ENCODE measurements at regions not wholly inside any gene's neighbourhood (a gene's known extent, or its start where the extent isn't known, plus 50 kb on each side); places are given as distances from the start of the nearest gene placed in this dataset.

- TF ChIP-seq TAF15 (IDR thresholded peaks at IDR 0.05; ENCODE audit: low read depth, low read length, poor library complexity, severe bottlenecking) = no peak
- TF ChIP-seq KMT2A (CRISPR knock-in tag; IDR thresholded peaks at IDR 0.05) = no peak
- peak; percentile 99 for TF ChIP-seq CEBPG (CRISPR knock-in tag; IDR thresholded peaks at IDR 0.05)
- TF ChIP-seq ZNF670 (CRISPR knock-in tag; IDR thresholded peaks at IDR 0.05; ENCODE audit: borderline replicate concordance) = peak; percentile 56; the same call in 1 of the 2 replicates
- TF ChIP-seq KDM5A (IDR thresholded peaks at IDR 0.05; ENCODE audit: borderline replicate concordance, low read length) = no peak
- no peak for TF ChIP-seq NFE2L1 (CRISPR knock-in tag; IDR thresholded peaks at IDR 0.05; ENCODE audit: borderline replicate concordance)
- no peak for TF ChIP-seq ZNF572 (CRISPR knock-in tag; IDR thresholded peaks at IDR 0.05)
- peak; percentile 90 for TF ChIP-seq ZMYM2 (CRISPR knock-in tag; IDR thresholded peaks at IDR 0.05)
- peak; percentile 80; the same call in 1 of the 2 replicates for TF ChIP-seq ZNF512B (CRISPR knock-in tag; IDR thresholded peaks at IDR 0.05; ENCODE audit: borderline replicate concordance)
- TF ChIP-seq SOX5 (CRISPR knock-in tag; IDR thresholded peaks at IDR 0.05; ENCODE audit: borderline replicate concordance) = peak; percentile 87
- no peak for TF ChIP-seq ZNF550 (CRISPR knock-in tag; IDR thresholded peaks at IDR 0.05; ENCODE audit: borderline replicate concordance)
- peak; percentile 99 for TF ChIP-seq SP5 (CRISPR knock-in tag; IDR thresholded peaks at IDR 0.05; ENCODE audit: borderline replicate concordance, low read depth)
- TF ChIP-seq HES4 (CRISPR knock-in tag; IDR thresholded peaks at IDR 0.05; ENCODE audit: borderline replicate concordance) = 0 out of 2 replicates have a peak, but pooled peaks have one; percentile 51
- peak; percentile 88 for TF ChIP-seq ZNF292 (CRISPR knock-in tag; IDR thresholded peaks at IDR 0.05; ENCODE audit: borderline replicate concordance, low read depth)
- TF ChIP-seq ZEB1 (IDR thresholded peaks at IDR 0.05; ENCODE audit: insufficient replicate concordance, low read depth) = no peak
- 0 out of 2 replicates have a peak, but pooled peaks have one; percentile 63 for TF ChIP-seq ZBTB26 (CRISPR knock-in tag; IDR thresholded peaks at IDR 0.05; ENCODE audit: borderline replicate concordance)
- TF ChIP-seq ZNF17 (CRISPR knock-in tag; IDR thresholded peaks at IDR 0.05) = no peak
- TF ChIP-seq MAFG (CRISPR knock-in tag; IDR thresholded peaks at IDR 0.05) = no peak
- TF ChIP-seq ZBTB20 (CRISPR knock-in tag; IDR thresholded peaks at IDR 0.05; ENCODE audit: borderline replicate concordance, low read depth) = 0 out of 2 replicates have a peak, but pooled peaks have one; percentile 50
- TF ChIP-seq BATF2 (CRISPR knock-in tag; IDR thresholded peaks at IDR 0.05) = no peak
- TF ChIP-seq TRIM24 (CRISPR knock-in tag; IDR thresholded peaks at IDR 0.05) = peak; percentile 99
- 0 out of 2 replicates have a peak, but pooled peaks have one; percentile 52 for TF ChIP-seq ZNF552 (CRISPR knock-in tag; IDR thresholded peaks at IDR 0.05; ENCODE audit: borderline replicate concordance)
- TF ChIP-seq ZNF564 (CRISPR knock-in tag; IDR thresholded peaks at IDR 0.05) = peak; percentile 89
- 0 out of 2 replicates have a peak, but pooled peaks have one; percentile 18 for TF ChIP-seq ZKSCAN1 (IDR thresholded peaks at IDR 0.05; ENCODE audit: low read length)
- TF ChIP-seq GTF2F1 (IDR thresholded peaks at IDR 0.05; ENCODE audit: low read length) = no peak
- TF ChIP-seq ZNF773 (CRISPR knock-in tag; IDR thresholded peaks at IDR 0.05; ENCODE audit: borderline replicate concordance) = no peak
- no peak for TF ChIP-seq MAFF (IDR thresholded peaks at IDR 0.05; ENCODE audit: low read depth, low read length)
- 0 out of 2 replicates have a peak, but pooled peaks have one; percentile 77 for TF ChIP-seq ZNF430 (CRISPR knock-in tag; IDR thresholded peaks at IDR 0.05)
Measured at GRCh38 chr5:173802670-173803165, 85.4 kb upstream of the CPEB4 start (continued).

Measured in HepG2 (cell line).